Gastrocnemius medialis (tissue), 4 donors: ENCODE measurements at regions not wholly inside any gene's neighbourhood (a gene's known extent, or its start where the extent isn't known, plus 50 kb on each side); places are given as distances from the start of the nearest gene placed in this dataset.

ENCODE experiments used
- POLR2A ChIP-seq, 2 donors: fragments of 450-650 bp; IDR thresholded peaks; one replicate each; pipeline ENCODE4 v1.6.1; 2017; ENCODE audit warnings: antibody characterized with exemption in 2 of 2, mild to moderate bottlenecking in 2 of 2, moderate library complexity in 2 of 2
- TF ChIP-seq, protein P1 (sequence below), 5 experiments: fragments of 450-650 bp in 3 of 5; fragments of 200-600 bp in 2 of 5; sonication (generic) in 2 of 5; IDR thresholded peaks in 4 of 5; conservative IDR thresholded peaks in 1 of 5; 1 replicate in 4 of 5; 2 replicates in 1 of 5; pipeline ENCODE4 v1.5.1; 2016 to 2019; ENCODE audit warnings: antibody characterized with exemption in 5 of 5, mild to moderate bottlenecking in 3 of 5, moderate library complexity in 3 of 5

- TF ChIP-seq POLR2A (IDR thresholded peaks at IDR 0.05), result no peak
- TF ChIP-seq, protein P1, sequence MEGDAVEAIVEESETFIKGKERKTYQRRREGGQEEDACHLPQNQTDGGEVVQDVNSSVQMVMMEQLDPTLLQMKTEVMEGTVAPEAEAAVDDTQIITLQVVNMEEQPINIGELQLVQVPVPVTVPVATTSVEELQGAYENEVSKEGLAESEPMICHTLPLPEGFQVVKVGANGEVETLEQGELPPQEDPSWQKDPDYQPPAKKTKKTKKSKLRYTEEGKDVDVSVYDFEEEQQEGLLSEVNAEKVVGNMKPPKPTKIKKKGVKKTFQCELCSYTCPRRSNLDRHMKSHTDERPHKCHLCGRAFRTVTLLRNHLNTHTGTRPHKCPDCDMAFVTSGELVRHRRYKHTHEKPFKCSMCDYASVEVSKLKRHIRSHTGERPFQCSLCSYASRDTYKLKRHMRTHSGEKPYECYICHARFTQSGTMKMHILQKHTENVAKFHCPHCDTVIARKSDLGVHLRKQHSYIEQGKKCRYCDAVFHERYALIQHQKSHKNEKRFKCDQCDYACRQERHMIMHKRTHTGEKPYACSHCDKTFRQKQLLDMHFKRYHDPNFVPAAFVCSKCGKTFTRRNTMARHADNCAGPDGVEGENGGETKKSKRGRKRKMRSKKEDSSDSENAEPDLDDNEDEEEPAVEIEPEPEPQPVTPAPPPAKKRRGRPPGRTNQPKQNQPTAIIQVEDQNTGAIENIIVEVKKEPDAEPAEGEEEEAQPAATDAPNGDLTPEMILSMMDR (IDR thresholded peaks at IDR 0.05 in 4 of 5, conservative IDR thresholded peaks at IDR 0.05 in 1 of 5), result no peak
These were observed 1026.6 kb upstream of the DDX18 start for GRCh38 chr2:116787848-116788247.
